Ishikawa (cell line): ENCODE measurements at regions not wholly inside any gene's neighbourhood (a gene's known extent, or its start where the extent isn't known, plus 50 kb on each side); places are given as distances from the start of the nearest gene placed in this dataset.

Source experiments
- CEBPB ChIP-seq: IDR thresholded peaks from 2 replicates; pipeline ENCODE4 v1.6.1; 2012
- TF ChIP-seq, protein P1 (sequence below): IDR thresholded peaks from 2 replicates; pipeline ENCODE4 v1.6.1; 2012

DNA sequence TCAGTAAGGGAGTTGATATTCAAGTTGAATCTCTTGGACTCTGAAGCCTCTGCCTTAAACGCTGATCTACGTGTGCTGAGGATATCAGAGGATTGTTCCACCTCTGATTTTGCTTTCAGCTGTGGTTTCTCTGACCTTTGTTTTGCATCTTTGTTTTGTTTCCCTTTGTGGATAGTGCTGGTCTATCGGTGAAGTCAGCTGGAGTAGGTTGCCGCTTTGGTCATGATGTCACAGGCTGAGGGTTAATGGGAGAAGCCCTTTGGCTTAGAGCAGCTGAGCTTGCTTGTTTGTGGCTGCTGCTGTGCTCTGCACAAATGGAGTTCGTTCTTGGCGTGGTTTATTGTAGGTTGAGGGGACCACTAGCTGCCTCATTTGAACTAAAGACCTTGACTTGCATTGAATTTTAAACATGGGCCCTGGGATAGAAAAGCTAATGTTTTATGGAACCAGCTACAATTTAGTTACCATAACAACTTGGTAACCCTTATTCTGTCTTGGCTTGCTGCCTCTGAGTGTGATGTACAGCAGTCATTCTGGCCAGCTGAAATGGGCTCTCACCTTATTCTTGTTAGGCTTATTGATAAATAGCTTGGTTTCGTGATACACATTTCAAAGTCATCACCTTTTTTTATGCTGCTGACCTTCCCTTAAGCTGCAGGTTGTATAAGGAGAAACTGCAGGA lies 284.5 kb upstream of the E2F7 start:
- TF ChIP-seq CEBPB, result no peak
- TF ChIP-seq, protein P1, sequence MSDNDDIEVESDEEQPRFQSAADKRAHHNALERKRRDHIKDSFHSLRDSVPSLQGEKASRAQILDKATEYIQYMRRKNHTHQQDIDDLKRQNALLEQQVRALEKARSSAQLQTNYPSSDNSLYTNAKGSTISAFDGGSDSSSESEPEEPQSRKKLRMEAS, result no peak
